ENCODE measurements at regions not wholly inside any gene's neighbourhood (a gene's known extent, or its start where the extent isn't known, plus 50 kb on each side); places are given as distances from the start of the nearest gene placed in this dataset.

GRCh38 chr12:68507657-68508056 lies 103.0 kb upstream of the RAP1B start:
- no peaks in the 10 kb centered on the region for H3K9me3 ChIP-seq (ENCODE audit: control insufficient read depth, insufficient read depth, low read length)
- no peak for DNase-seq (ENCODE audit: low read depth, low spot score)
- no peak overlapping the region for H3K4me3 ChIP-seq (ENCODE audit: low read depth, low read length)
- no peak overlapping the region for H3K27ac ChIP-seq (ENCODE audit: low read depth, low read length)
- ChIA-PET CTCF (no interaction called here), POLR2A (no interaction called here)
- H3K27me3 ChIP-seq (ENCODE audit: control insufficient read depth, insufficient read depth, low read length), result no peaks in the 10 kb centered on the region
- TF ChIP-seq, protein P1, sequence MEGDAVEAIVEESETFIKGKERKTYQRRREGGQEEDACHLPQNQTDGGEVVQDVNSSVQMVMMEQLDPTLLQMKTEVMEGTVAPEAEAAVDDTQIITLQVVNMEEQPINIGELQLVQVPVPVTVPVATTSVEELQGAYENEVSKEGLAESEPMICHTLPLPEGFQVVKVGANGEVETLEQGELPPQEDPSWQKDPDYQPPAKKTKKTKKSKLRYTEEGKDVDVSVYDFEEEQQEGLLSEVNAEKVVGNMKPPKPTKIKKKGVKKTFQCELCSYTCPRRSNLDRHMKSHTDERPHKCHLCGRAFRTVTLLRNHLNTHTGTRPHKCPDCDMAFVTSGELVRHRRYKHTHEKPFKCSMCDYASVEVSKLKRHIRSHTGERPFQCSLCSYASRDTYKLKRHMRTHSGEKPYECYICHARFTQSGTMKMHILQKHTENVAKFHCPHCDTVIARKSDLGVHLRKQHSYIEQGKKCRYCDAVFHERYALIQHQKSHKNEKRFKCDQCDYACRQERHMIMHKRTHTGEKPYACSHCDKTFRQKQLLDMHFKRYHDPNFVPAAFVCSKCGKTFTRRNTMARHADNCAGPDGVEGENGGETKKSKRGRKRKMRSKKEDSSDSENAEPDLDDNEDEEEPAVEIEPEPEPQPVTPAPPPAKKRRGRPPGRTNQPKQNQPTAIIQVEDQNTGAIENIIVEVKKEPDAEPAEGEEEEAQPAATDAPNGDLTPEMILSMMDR (IDR thresholded peaks at IDR 0.05; ENCODE audit: low read depth, low read length), result no peak

DNA sequence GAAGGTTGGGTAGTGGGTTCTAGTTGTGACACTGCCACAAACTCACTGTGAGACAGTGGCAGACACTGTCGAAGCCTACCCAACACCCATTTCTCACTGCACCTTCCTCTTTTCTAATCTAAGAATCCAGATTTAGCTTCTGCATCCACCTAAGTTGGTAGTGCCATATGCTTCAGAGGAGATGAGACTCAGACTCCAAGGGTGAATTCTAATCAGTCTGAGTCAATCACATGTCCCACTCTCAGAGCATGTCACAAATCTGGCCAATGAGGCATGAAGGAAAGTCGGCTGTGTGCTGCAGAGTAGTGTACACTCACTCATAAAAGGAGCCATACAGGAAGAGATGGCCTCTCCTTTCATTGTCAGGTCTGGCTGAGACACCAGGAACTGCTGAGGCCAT lies 102.1 kb upstream of the RAP1B start:
- ChIA-PET POLR2A (no interaction called here), CTCF (no interaction called here)
- no peaks in the 10 kb centered on the region for H3K9me3 ChIP-seq (ENCODE audit: control insufficient read depth, insufficient read depth, low read length)
- no peak overlapping the region for H3K4me3 ChIP-seq (ENCODE audit: low read depth, low read length)
- H3K27ac ChIP-seq (ENCODE audit: low read depth, low read length), result no peak overlapping the region
- TF ChIP-seq, protein P1 (IDR thresholded peaks at IDR 0.05; ENCODE audit: low read depth, low read length), result no peak
- DNase-seq (ENCODE audit: low read depth, low spot score), result no peak
- H3K27me3 ChIP-seq (ENCODE audit: control insufficient read depth, insufficient read depth, low read length), result no peaks in the 10 kb centered on the region

DNA sequence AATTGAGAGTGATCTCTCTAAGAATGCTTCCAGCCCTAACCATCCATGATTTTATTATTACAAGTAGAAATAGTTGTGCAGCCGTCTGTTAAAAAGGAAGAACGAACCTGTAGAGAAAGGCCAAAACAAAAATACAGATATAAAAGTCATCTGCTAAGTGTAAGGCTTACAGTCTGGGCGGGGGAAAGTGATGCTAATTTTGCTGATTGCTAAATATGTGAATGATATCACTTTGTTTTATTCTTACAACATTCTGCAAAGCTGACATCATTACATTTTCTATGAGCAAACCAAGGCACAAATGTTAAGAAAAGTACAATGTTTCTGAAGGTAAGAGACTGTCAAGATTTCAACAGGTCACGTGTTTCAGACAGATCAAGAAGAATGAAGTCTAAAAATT lies 101.5 kb upstream of the RAP1B start:
- DNase-seq (ENCODE audit: low read depth, low spot score), result no peak
- Histone ChIP-seq H3K27me3 (ENCODE audit: control insufficient read depth, insufficient read depth, low read length) (no peaks in the 10 kb centered on the region), H3K4me3 (ENCODE audit: low read depth, low read length) (no peak overlapping the region), H3K27ac (ENCODE audit: low read depth, low read length) (no peak overlapping the region), H3K9me3 (ENCODE audit: control insufficient read depth, insufficient read depth, low read length) (no peaks in the 10 kb centered on the region)
- ChIA-PET POLR2A (no interaction called here), CTCF (no interaction called here)
- TF ChIP-seq, protein P1 (IDR thresholded peaks at IDR 0.05; ENCODE audit: low read depth, low read length), result no peak

DNA sequence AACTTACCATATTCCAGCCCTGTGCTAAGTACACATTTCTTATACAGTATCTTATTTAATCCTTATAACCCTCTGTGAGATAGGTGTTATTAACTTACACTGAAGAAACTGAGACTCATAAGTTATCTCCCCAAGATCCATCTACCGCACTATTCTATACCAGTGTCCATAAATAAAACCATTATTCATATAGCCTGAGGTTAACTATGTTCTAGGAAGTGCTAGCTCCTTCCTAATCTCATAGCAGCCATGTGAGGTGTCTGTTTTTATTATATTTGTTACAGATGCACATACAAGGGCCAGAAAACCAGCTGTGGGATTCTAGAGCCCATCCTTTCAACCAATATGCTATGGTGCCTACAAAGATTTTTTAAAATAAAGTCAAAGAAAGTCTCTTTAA lies 100.3 kb upstream of the RAP1B start:
- Histone ChIP-seq H3K27me3 (ENCODE audit: control insufficient read depth, insufficient read depth, low read length) (no peaks in the 10 kb centered on the region), H3K4me3 (ENCODE audit: low read depth, low read length) (no peak overlapping the region), H3K9me3 (ENCODE audit: control insufficient read depth, insufficient read depth, low read length) (no peaks in the 10 kb centered on the region), H3K27ac (ENCODE audit: low read depth, low read length) (no peak overlapping the region)
- ChIA-PET CTCF (no interaction called here), POLR2A (no interaction called here)
- DNase-seq (ENCODE audit: low read depth, low spot score), result no peak
- TF ChIP-seq, protein P1 (IDR thresholded peaks at IDR 0.05; ENCODE audit: low read depth, low read length), result no peak

DNA sequence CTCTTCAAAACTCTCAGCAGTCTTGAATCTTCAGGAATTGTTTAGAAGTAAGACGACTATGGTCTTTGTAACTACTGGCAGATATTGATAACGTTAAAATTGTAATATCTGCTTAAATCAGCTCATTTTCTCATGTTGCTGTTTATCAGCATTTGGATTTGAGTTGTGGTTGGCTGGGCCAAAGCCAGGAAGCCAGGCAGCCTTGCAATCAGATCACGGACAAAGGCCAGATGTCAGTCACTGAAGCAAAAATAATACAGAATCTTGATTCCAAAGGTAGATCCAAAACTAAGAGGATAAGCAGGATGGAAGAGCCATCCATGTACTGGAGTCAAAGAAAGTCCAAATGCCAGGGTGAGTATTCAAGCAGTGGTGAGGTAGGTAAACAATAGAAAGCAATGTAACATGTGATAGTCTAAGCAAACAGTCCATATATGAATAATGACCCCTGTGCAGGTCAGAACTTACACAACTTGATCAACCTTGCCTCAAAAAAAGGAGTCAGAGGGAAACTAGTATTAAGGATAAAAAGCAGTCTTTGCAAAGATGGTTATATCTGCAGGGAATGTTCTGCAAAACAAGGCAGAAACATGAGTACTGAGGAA lies 95.8 kb upstream of the RAP1B start:
- no peak for DNase-seq (ENCODE audit: low read depth, low spot score)
- TF ChIP-seq, protein P1 (IDR thresholded peaks at IDR 0.05; ENCODE audit: low read depth, low read length), result no peak
- ChIA-PET POLR2A (no interaction called here), CTCF (no interaction called here)
- Histone ChIP-seq H3K27me3 (ENCODE audit: control insufficient read depth, insufficient read depth, low read length) (no peaks in the 10 kb centered on the region), H3K9me3 (ENCODE audit: control insufficient read depth, insufficient read depth, low read length) (no peaks in the 10 kb centered on the region), H3K4me3 (ENCODE audit: low read depth, low read length) (no peak overlapping the region), H3K27ac (ENCODE audit: low read depth, low read length) (no peak overlapping the region)
